ENCODE measurements at regions not wholly inside any gene's neighbourhood (a gene's known extent, or its start where the extent isn't known, plus 50 kb on each side); places are given as distances from the start of the nearest gene placed in this dataset.

DNA sequence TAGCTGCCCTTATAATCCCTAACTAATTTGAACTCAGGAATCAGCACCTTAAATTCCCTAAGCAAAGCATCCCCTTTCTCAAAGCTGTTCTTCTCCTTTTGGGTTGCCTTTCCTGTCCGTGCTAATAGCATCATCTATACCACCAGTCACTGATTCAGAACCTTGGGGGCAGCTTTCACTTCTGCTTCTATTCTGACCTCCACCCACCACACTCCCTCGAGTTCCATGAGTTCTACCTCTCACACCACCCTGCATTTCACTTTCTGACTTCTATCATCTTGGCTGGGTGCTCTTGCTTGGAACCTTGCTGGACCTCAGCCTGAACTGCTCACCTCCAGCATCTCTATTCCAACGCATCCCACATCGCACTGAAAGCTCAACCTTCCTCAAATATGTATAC lies 55.4 kb upstream of the KCNMB2 start:
- in situ Hi-C loops (cut with HindIII; ENCODE audit: low sequenced_read_pairs): no loop called here
- DNase-seq (ENCODE audit: low read depth, low spot score): no peak
- H3K4me3 ChIP-seq (ENCODE audit: low read depth, low read length): no peak overlapping the region
- TF ChIP-seq, protein P1, sequence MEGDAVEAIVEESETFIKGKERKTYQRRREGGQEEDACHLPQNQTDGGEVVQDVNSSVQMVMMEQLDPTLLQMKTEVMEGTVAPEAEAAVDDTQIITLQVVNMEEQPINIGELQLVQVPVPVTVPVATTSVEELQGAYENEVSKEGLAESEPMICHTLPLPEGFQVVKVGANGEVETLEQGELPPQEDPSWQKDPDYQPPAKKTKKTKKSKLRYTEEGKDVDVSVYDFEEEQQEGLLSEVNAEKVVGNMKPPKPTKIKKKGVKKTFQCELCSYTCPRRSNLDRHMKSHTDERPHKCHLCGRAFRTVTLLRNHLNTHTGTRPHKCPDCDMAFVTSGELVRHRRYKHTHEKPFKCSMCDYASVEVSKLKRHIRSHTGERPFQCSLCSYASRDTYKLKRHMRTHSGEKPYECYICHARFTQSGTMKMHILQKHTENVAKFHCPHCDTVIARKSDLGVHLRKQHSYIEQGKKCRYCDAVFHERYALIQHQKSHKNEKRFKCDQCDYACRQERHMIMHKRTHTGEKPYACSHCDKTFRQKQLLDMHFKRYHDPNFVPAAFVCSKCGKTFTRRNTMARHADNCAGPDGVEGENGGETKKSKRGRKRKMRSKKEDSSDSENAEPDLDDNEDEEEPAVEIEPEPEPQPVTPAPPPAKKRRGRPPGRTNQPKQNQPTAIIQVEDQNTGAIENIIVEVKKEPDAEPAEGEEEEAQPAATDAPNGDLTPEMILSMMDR (IDR thresholded peaks at IDR 0.05; ENCODE audit: low read depth, low read length): no peak

DNA sequence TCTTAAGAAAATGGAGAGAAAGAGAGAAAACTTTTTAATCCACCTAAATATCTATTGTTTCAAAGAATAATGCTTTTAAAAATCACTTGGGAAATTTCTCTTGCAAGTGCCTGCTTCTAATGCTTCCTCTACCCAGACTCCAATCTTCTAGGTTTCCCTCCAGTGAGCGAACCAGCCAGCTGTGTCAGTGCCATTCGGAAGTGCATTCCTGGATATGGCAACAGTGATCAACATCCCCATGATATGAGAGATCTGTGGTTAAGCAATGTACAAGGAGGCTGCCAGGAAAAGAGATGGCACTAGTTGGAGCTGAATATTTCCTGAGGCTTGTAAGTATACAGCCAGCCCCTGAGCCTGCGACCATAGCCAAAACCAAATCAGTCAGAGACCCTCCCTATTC lies 53.3 kb upstream of the KCNMB2 start:
- DNase-seq (ENCODE audit: low read depth, low spot score): no peak
- in situ Hi-C loops (cut with HindIII; ENCODE audit: low sequenced_read_pairs): no loop called here

DNA sequence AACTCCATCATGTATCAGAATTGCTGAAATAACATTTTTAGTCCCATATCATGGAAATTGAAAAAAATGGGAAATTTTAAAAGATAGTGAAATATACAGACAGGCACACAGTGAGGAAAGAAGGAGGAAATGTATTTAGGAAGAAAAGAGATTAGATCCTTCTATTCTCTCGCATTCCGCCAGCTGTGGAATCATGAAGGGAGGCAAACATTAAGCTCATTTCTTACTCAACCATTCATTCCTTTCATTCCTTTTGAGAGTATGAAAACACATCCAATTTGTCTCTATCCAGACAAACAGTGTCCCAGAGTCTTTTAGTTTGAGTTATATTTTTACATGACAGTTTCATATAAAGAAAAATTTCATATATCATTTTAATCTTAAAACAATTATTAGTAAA lies 52.5 kb upstream of the KCNMB2 start:
- in situ Hi-C loops (cut with HindIII; ENCODE audit: low sequenced_read_pairs): no loop called here
- H3K4me3 ChIP-seq (ENCODE audit: low read depth, low read length): no peak overlapping the region
- TF ChIP-seq, protein P1 (IDR thresholded peaks at IDR 0.05; ENCODE audit: low read depth, low read length): no peak
- no peak for DNase-seq (ENCODE audit: low read depth, low spot score)

More for the DNA sequence above, 53.3 kb upstream of the KCNMB2 start:
- TF ChIP-seq, protein P1 (IDR thresholded peaks at IDR 0.05; ENCODE audit: low read depth, low read length): no peak
- no peak overlapping the region for H3K4me3 ChIP-seq (ENCODE audit: low read depth, low read length)

DNA sequence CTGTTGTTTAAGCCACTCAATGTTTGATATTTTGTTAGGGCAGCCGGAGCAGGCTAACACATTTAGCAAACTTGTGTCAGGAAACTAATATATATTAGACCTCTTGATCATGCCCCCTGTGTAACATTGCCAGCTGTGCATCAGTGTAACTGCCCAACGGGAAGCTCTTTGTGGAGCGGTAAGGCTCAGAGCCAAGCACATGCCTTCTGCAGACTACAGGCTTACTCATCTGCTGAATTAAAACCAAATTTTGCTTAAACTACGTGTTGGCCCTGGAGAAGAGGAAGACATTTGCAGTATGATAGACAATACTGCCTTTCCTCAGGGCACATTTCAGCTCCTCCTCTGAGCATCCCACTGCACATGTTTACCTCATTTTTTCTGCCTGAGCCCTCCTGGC lies 50.5 kb upstream of the KCNMB2 start:
- in situ Hi-C loops (cut with HindIII; ENCODE audit: low sequenced_read_pairs): no loop called here
- TF ChIP-seq, protein P1 (IDR thresholded peaks at IDR 0.05; ENCODE audit: low read depth, low read length): no peak
- no peak overlapping the region for H3K4me3 ChIP-seq (ENCODE audit: low read depth, low read length)
- peak; percentile 79 for DNase-seq (ENCODE audit: low read depth, low spot score)

Measured in astrocyte of the spinal cord (primary cell).